HCT116 (cell line): ENCODE measurements at regions not wholly inside any gene's neighbourhood (a gene's known extent, or its start where the extent isn't known, plus 50 kb on each side); places are given as distances from the start of the nearest gene placed in this dataset.

Source experiments
- FOSL1 ChIP-seq: IDR thresholded peaks from 2 replicates; pipeline ENCODE4 v1.6.1; 2012; ENCODE audit warnings: low read depth
- POLR2A ChIP-seq: IDR thresholded peaks from 2 replicates; pipeline ENCODE4 v1.7.0; 2011; ENCODE audit warnings: borderline replicate concordance; ENCODE audit not compliant: insufficient read depth, insufficient read length; ENCODE audit errors: extremely low read depth
- POLR2AphosphoS5 ChIP-seq: IDR thresholded peaks from 2 replicates; pipeline ENCODE4 v1.6.1; 2011; ENCODE audit warnings: mild to moderate bottlenecking, low read depth, low read length, moderate library complexity
- SIN3A ChIP-seq: IDR thresholded peaks from 2 replicates; pipeline ENCODE4 v1.6.1; 2012; ENCODE audit warnings: low read depth
- SP1 ChIP-seq: IDR thresholded peaks from 2 replicates; pipeline ENCODE4 v1.6.1; 2012; ENCODE audit warnings: low read depth
- YY1 ChIP-seq: IDR thresholded peaks from 2 replicates; pipeline ENCODE4 v1.6.1; 2011; ENCODE audit warnings: low read length, low read depth, moderate library complexity, mild to moderate bottlenecking; ENCODE audit not compliant: insufficient replicate concordance; ENCODE audit errors: extremely low read depth
- TF ChIP-seq, protein P1 (sequence below), 3 experiments: fragments of 200-600 bp in 1 of 3; sonication (generic) in 1 of 3; IDR thresholded peaks in 2 of 3; conservative IDR thresholded peaks in 1 of 3; 2 replicates each; pipeline ENCODE4 v1.5.1; 2012 to 2017; ENCODE audit warnings: low read depth in 2 of 3, low read length in 2 of 3, antibody characterized with exemption in 1 of 3, borderline replicate concordance in 1 of 3, control low read depth in 1 of 3, mild to moderate bottlenecking in 1 of 3, mixed read lengths in 1 of 3, mixed run types in 1 of 3, moderate library complexity in 1 of 3; ENCODE audit not compliant: insufficient read depth in 1 of 3

DNA sequence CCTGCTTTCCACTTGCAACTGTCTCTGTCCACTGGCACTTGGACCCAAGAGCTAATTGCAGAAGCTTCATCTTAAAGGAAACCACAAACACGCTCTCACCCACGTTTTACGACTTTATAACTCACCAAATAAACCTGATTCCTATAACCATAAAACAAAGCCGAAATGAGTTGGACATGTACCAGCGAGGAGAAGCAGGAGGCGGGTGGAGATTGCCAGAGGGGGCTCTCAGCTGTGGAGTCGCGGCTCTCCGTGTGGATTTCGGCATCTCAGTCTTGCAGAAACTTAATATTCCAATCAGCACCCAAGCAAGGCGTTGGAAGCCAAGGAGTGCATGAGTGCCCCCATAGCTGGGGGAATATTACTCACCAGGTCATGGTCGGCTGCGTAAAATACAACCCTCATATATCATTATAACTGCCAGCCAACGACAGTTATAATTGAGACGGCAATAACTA lies 483.6 kb downstream of the MN1 start:
- TF ChIP-seq POLR2A: no peak
- TF ChIP-seq POLR2AphosphoS5: no peak
- TF ChIP-seq FOSL1: no peak
- TF ChIP-seq, protein P1, sequence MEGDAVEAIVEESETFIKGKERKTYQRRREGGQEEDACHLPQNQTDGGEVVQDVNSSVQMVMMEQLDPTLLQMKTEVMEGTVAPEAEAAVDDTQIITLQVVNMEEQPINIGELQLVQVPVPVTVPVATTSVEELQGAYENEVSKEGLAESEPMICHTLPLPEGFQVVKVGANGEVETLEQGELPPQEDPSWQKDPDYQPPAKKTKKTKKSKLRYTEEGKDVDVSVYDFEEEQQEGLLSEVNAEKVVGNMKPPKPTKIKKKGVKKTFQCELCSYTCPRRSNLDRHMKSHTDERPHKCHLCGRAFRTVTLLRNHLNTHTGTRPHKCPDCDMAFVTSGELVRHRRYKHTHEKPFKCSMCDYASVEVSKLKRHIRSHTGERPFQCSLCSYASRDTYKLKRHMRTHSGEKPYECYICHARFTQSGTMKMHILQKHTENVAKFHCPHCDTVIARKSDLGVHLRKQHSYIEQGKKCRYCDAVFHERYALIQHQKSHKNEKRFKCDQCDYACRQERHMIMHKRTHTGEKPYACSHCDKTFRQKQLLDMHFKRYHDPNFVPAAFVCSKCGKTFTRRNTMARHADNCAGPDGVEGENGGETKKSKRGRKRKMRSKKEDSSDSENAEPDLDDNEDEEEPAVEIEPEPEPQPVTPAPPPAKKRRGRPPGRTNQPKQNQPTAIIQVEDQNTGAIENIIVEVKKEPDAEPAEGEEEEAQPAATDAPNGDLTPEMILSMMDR (IDR thresholded peaks at IDR 0.05 in 2 of 3, conservative IDR thresholded peaks at IDR 0.05 in 1 of 3; ENCODE audit: borderline replicate concordance in 1 of 3, insufficient read depth in 1 of 3, low read depth in 2 of 3, low read length in 2 of 3): no peak
- no peak for TF ChIP-seq YY1
- no peak for TF ChIP-seq SP1
- no peak for TF ChIP-seq SIN3A
